GM18867 (cell line): ENCODE measurements at regions not wholly inside any gene's neighbourhood (a gene's known extent, or its start where the extent isn't known, plus 50 kb on each side); places are given as distances from the start of the nearest gene placed in this dataset.
"Not testable (repeated sequence)": the region's sequence is repeated elsewhere in the genome, so short reads cannot be mapped to it uniquely, and the experiment has no call there.

ENCODE experiments used
- ATAC-seq: cut with Tn5 transposase; IDR thresholded peaks from one replicate; pipeline ENCODE4 v1.9.1; 2021; ENCODE audit warnings: mild to moderate bottlenecking, moderate library complexity; ENCODE audit not compliant: unreplicated experiment

- ATAC-seq, result no peak
These were observed 90.0 kb downstream of the ANXA2R start for GRCh38 chr5:42950116-42950455.

- ATAC-seq, result peak; percentile 69
These were observed 90.6 kb downstream of the ANXA2R start for GRCh38 chr5:42949348-42950115.

GRCh38 chr5:42948961-42949347 is 91.2 kb downstream of the ANXA2R start:
- ATAC-seq, result peak; percentile 0

GRCh38 chr5:42944989-42945388 is 95.1 kb downstream of the ANXA2R start:
- ATAC-seq, result no peak

GRCh38 chr5:42943931-42944631 is 96.0 kb downstream of the ANXA2R start:
- no peak for ATAC-seq

- ATAC-seq, result no peak
These were observed 99.3 kb downstream of the ANXA2R start for GRCh38 chr5:42940853-42941252.

- ATAC-seq, result not testable (repeated sequence)
These were observed 108.1 kb downstream of the ANXA2R start for GRCh38 chr5:42932011-42932410.

- ATAC-seq, result not testable (repeated sequence)
These were observed 108.7 kb downstream of the ANXA2R start for GRCh38 chr5:42931451-42931850.

- no peak for ATAC-seq
These were observed 109.2 kb downstream of the ANXA2R start for GRCh38 chr5:42930934-42931333.

GRCh38 chr5:42929871-42930270 is 110.2 kb downstream of the ANXA2R start:
- no peak for ATAC-seq

- peak; percentile 100 for ATAC-seq
These were observed 112.4 kb downstream of the ANXA2R start for GRCh38 chr5:42927730-42928129.

GRCh38 chr5:42924686-42925085 is 113.0 kb upstream of the SELENOP start:
- ATAC-seq, result no peak

GRCh38 chr5:42924226-42924625 is 112.5 kb upstream of the SELENOP start:
- ATAC-seq, result no peak

- no peak for ATAC-seq
These were observed 112.0 kb upstream of the SELENOP start for GRCh38 chr5:42923710-42924109.

GRCh38 chr5:42919600-42919999 is 107.9 kb upstream of the SELENOP start:
- no peak for ATAC-seq

- ATAC-seq, result no peak
These were observed 103.7 kb upstream of the SELENOP start for GRCh38 chr5:42915306-42915866.

GRCh38 chr5:42912184-42912798 is 100.6 kb upstream of the SELENOP start:
- ATAC-seq, result no peak

GRCh38 chr5:42908509-42909488 is 97.1 kb upstream of the SELENOP start:
- ATAC-seq, result peak; percentile 94

- peak; percentile 4 for ATAC-seq
These were observed 96.4 kb upstream of the SELENOP start for GRCh38 chr5:42908086-42908485.

GRCh38 chr5:42905827-42906226 is 94.1 kb upstream of the SELENOP start:
- no peak for ATAC-seq

- no peak for ATAC-seq
These were observed 89.0 kb upstream of the SELENOP start for GRCh38 chr5:42900734-42901133.
